HG03103 (cell line): ENCODE measurements at regions not wholly inside any gene's neighbourhood (a gene's known extent, or its start where the extent isn't known, plus 50 kb on each side); places are given as distances from the start of the nearest gene placed in this dataset.
"Not testable (repeated sequence)": the region's sequence is repeated elsewhere in the genome, so short reads cannot be mapped to it uniquely, and the experiment has no call there.

Experiments
- ATAC-seq: cut with Tn5 transposase; IDR thresholded peaks from one replicate; pipeline ENCODE4 v1.9.1; 2021; ENCODE audit warnings: low read depth; ENCODE audit not compliant: unreplicated experiment

GRCh38 chr3:36656873-36657272 is 107.5 kb downstream of the DCLK3 start:
- ATAC-seq = no peak

GRCh38 chr3:36653095-36653494 is 111.3 kb downstream of the DCLK3 start:
- no peak for ATAC-seq

- no peak for ATAC-seq
Measured at GRCh38 chr3:36652104-36652503, 112.2 kb downstream of the DCLK3 start.

GRCh38 chr3:36650271-36650671 is 114.1 kb downstream of the DCLK3 start:
- ATAC-seq = no peak

- ATAC-seq = no peak
Measured at GRCh38 chr3:36649125-36649524, 115.2 kb downstream of the DCLK3 start.

- peak; percentile 53 for ATAC-seq
Measured at GRCh38 chr3:36648241-36649034, 115.9 kb downstream of the DCLK3 start.

- ATAC-seq = no peak
Measured at GRCh38 chr3:36647423-36647853, 116.9 kb downstream of the DCLK3 start.

- no peak for ATAC-seq
Measured at GRCh38 chr3:36643192-36643591, 121.2 kb downstream of the DCLK3 start.

- no peak for ATAC-seq
Measured at GRCh38 chr3:36635731-36636130, 128.6 kb downstream of the DCLK3 start.

- not testable (repeated sequence) for ATAC-seq
Measured at GRCh38 chr3:36633897-36634296, 130.5 kb downstream of the DCLK3 start.

- no peak for ATAC-seq
Measured at GRCh38 chr3:36633060-36633459, 131.3 kb downstream of the DCLK3 start.

GRCh38 chr3:36631549-36631948 is 132.8 kb downstream of the DCLK3 start:
- no peak for ATAC-seq

GRCh38 chr3:36615861-36616260 is 148.5 kb downstream of the DCLK3 start:
- ATAC-seq = no peak

GRCh38 chr3:36606871-36607765 is 157.2 kb downstream of the DCLK3 start:
- ATAC-seq = no peak

- no peak for ATAC-seq
Measured at GRCh38 chr3:36603423-36603822, 160.9 kb downstream of the DCLK3 start.

- ATAC-seq = no peak
Measured at GRCh38 chr3:36600404-36600803, 163.9 kb downstream of the DCLK3 start.
